VCaP (cell line): ENCODE measurements at regions not wholly inside any gene's neighbourhood (a gene's known extent, or its start where the extent isn't known, plus 50 kb on each side); places are given as distances from the start of the nearest gene placed in this dataset.
"Not testable (repeated sequence)": the region's sequence is repeated elsewhere in the genome, so short reads cannot be mapped to it uniquely, and the experiment has no call there.

ENCODE experiments used
- H3K27ac ChIP-seq: fragments of 450-650 bp; 2 replicates; pipeline ENCODE4 v1.5.1; 2017
- CTCF ChIP-seq: fragments of 450-650 bp; conservative IDR thresholded peaks from 2 replicates; pipeline ENCODE4 v1.5.1; 2017; ENCODE audit warnings: mild to moderate bottlenecking, moderate library complexity

DNA sequence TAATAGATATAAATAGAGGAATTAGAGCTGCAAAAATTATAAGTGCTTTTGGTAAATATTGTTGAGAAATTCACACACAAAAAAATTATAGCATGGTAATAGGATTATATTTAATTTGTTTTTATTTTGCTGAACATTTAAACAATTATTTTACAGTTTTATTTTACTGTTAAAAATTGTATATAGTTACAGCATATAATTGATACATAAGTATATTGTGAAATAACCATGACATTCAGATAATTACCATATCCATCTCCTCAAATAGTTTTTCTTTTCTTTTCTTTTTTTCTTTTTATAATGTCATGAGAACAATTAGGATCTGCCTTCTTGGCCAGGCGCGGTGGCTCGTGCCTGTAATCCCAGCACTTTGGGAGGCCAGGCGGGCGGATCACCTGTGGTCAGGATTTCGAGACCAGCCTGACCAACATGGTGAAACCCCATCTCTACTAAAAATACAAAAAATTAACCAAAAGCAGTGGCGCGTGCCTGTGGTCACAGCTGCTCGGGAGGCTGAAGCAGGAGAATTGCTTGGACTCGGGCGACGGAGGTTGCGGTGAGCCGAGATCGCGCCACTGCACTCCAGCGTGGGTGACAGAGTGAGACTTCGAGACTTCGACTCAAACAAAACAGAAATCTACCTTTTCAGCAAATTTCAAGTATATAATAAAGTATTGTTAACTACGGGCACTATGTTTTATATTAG lies 654.2 kb downstream of the TENT5A start:
- TF ChIP-seq CTCF, result no peak
- H3K27ac ChIP-seq, result no peak overlapping the region

GRCh38 chr6:81096464-81096863 lies 656.0 kb downstream of the TENT5A start:
- H3K27ac ChIP-seq, result not testable (repeated sequence)

- no peak for TF ChIP-seq CTCF
- H3K27ac ChIP-seq, result no peak overlapping the region
These were observed 659.4 kb downstream of the TENT5A start for GRCh38 chr6:81093051-81093450.

DNA sequence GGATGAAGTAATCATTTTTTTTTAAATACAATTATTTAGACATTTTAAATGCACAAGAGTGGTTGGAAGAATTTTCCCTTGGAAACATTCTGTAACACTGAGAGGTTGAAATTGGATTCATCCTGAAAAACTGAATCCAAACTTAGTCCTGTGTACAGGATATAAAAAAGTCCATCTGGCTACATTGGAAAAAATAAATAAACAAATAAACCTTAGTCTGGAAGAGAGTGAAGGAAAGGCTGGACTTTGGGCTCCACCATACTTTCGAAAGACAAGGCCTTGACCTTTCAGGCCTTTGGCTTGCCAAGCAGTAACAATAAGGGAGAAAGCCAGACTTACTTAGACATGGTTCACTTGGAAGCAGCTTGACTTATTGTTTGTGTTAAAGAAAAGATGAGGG lies 664.3 kb downstream of the TENT5A start:
- no peak overlapping the region for H3K27ac ChIP-seq
- no peak for TF ChIP-seq CTCF

GRCh38 chr6:81086991-81087390 lies 665.5 kb downstream of the TENT5A start:
- TF ChIP-seq CTCF, result no peak
- H3K27ac ChIP-seq, result no peak overlapping the region

- no peak for TF ChIP-seq CTCF
- no peak overlapping the region for H3K27ac ChIP-seq
These were observed 667.1 kb downstream of the TENT5A start for GRCh38 chr6:81085431-81085790.

DNA sequence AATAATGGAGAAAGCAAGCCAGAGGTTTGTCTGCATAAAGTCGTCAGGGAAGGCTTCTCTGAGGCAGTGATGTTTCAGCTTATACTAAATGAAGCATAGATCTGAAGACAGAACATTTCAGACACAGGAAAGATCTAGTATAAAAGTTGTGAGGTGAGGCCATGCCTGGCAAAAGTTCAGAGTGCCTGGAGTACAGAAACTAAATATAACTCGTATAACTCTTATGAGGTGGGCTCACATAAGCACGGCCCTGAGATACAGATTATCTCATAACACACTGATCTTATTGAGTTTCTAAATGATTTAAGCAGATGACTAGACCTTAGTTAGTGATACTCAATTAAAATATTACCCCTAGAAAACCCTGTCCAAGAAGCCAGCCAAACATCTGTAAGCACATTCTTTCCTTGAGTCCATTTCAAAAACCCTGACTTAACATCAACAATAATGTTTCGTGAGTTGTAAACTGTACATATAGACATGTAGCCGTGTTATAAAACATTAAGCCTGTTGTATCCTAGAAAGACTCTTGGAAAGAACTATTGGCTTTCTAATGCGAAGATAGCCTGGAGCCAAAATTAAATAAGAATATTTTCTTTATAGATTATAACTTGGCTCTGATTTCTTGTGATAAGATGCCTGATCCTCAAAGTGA lies 667.6 kb downstream of the TENT5A start:
- TF ChIP-seq CTCF, result no peak

GRCh38 chr6:81075974-81076373 lies 676.5 kb downstream of the TENT5A start:
- H3K27ac ChIP-seq, result no peak overlapping the region
- peak; percentile 62 for TF ChIP-seq CTCF

More for the DNA sequence above, 667.6 kb downstream of the TENT5A start:
- H3K27ac ChIP-seq, result no peak overlapping the region
